Liver (tissue), 8 donors: ENCODE measurements at regions not wholly inside any gene's neighbourhood (a gene's known extent, or its start where the extent isn't known, plus 50 kb on each side); places are given as distances from the start of the nearest gene placed in this dataset.

ENCODE experiments used
- DNase-seq: peaks from one replicate; pipeline ENCODE4 v3.0.0-alpha.2; 2017; ENCODE audit warnings: low spot score
- H3K27ac ChIP-seq, 2 donors: one replicate each; pipeline ENCODE4 v1.7.0; 2013; ENCODE audit warnings: inconsistent platforms in 2 of 2, low read length in 2 of 2, control low read depth in 1 of 2, low read depth in 1 of 2, mild to moderate bottlenecking in 1 of 2
- H3K27me3 ChIP-seq, 4 donors: one replicate each; pipeline versions ENCODE4 v1.6.1 to v1.7.0; 2013; ENCODE audit warnings: low read length in 3 of 4, inconsistent platforms in 1 of 4, mild to moderate bottlenecking in 1 of 4, moderate library complexity in 1 of 4; ENCODE audit not compliant: control insufficient read depth in 4 of 4, insufficient read depth in 4 of 4
- H3K36me3 ChIP-seq, 4 donors: one replicate each; pipeline versions ENCODE4 v1.6.1 to v1.7.0; 2013; ENCODE audit warnings: low read length in 3 of 4, mild to moderate bottlenecking in 3 of 4, low read depth in 1 of 4, moderate library complexity in 1 of 4; ENCODE audit not compliant: control insufficient read depth in 4 of 4, insufficient read depth in 3 of 4
- H3K4me1 ChIP-seq, 4 donors: one replicate each; pipeline versions ENCODE4 v1.6.1 to v1.7.0; 2013; ENCODE audit warnings: low read length in 3 of 4, mild to moderate bottlenecking in 3 of 4, moderate library complexity in 1 of 4; ENCODE audit not compliant: control insufficient read depth in 4 of 4, insufficient read depth in 4 of 4
- H3K4me3 ChIP-seq, 3 donors: one replicate each; pipeline versions ENCODE4 v1.6.1 to v1.7.0; 2013; ENCODE audit warnings: low read length in 3 of 3, control low read depth in 1 of 3, low read depth in 1 of 3, mild to moderate bottlenecking in 1 of 3
- H3K9ac ChIP-seq, 2 donors: one replicate each; pipeline ENCODE4 v1.7.0; 2013; ENCODE audit warnings: low read length in 2 of 2, mild to moderate bottlenecking in 2 of 2, moderate library complexity in 2 of 2, control low read depth in 1 of 2, low read depth in 1 of 2
- H3K9me3 ChIP-seq, 4 donors: one replicate each; pipeline versions ENCODE4 v1.6.1 to v1.7.0; 2013; ENCODE audit warnings: low read length in 3 of 4; ENCODE audit not compliant: control insufficient read depth in 4 of 4
- EGR1 ChIP-seq, 2 donors: IDR thresholded peaks; 2 replicates each; pipeline ENCODE4 v1.6.1; 2016 to 2018; ENCODE audit warnings: antibody characterized with exemption in 2 of 2, low read depth in 2 of 2
- FOXA1 ChIP-seq: IDR thresholded peaks from 2 replicates; pipeline ENCODE4 v1.6.1; 2016; ENCODE audit warnings: antibody characterized with exemption
- FOXA2 ChIP-seq: IDR thresholded peaks from 2 replicates; pipeline ENCODE4 v1.6.1; 2016; ENCODE audit warnings: antibody characterized with exemption
- GABPA ChIP-seq, 2 donors: IDR thresholded peaks in 1 of 2; conservative IDR thresholded peaks in 1 of 2; 2 replicates each; pipeline ENCODE4 v1.6.1; 2016; ENCODE audit warnings: antibody characterized with exemption in 2 of 2, mild to moderate bottlenecking in 1 of 2, moderate library complexity in 1 of 2
- HNF4A ChIP-seq, 2 donors: conservative IDR thresholded peaks; 2 replicates each; pipeline ENCODE4 v1.6.1; 2016; ENCODE audit warnings: antibody characterized with exemption in 2 of 2, mild to moderate bottlenecking in 2 of 2
- HNF4G ChIP-seq: IDR thresholded peaks from 2 replicates; pipeline ENCODE4 v1.6.1; 2016; ENCODE audit warnings: antibody characterized with exemption
- JUND ChIP-seq, 2 donors: IDR thresholded peaks; 2 replicates each; pipeline ENCODE4 v1.6.1; 2016; ENCODE audit warnings: antibody characterized with exemption in 2 of 2
- NR2F2 ChIP-seq: IDR thresholded peaks from 2 replicates; pipeline ENCODE4 v1.6.1; 2016; ENCODE audit warnings: antibody characterized with exemption
- RAD21 ChIP-seq, 2 donors: IDR thresholded peaks; 2 replicates each; pipeline ENCODE4 v1.6.1; 2016; ENCODE audit warnings: antibody characterized with exemption in 2 of 2, mild to moderate bottlenecking in 2 of 2
- RXRA ChIP-seq, 2 donors: IDR thresholded peaks; 2 replicates each; pipeline ENCODE4 v1.6.1; 2017 to 2018; ENCODE audit warnings: antibody characterized with exemption in 2 of 2, mild to moderate bottlenecking in 1 of 2
- SP1 ChIP-seq: IDR thresholded peaks from 2 replicates; pipeline ENCODE4 v1.6.1; 2018; ENCODE audit warnings: antibody characterized with exemption, mild to moderate bottlenecking
- TAF1 ChIP-seq: conservative IDR thresholded peaks from 2 replicates; pipeline ENCODE4 v1.6.1; 2016; ENCODE audit warnings: antibody characterized with exemption, mild to moderate bottlenecking
- YY1 ChIP-seq: IDR thresholded peaks from 2 replicates; pipeline ENCODE4 v1.6.1; 2016; ENCODE audit warnings: antibody characterized with exemption, mild to moderate bottlenecking
- WGBS: extraction: QIAGEN DNeasy Blood & Tissue Kit; methylation state at CpG from one replicate; pipeline ENCODE4 v1.1.7; 2013; 5-methylcytosine and 5-hydroxymethylcytosine counted together
- TF ChIP-seq, protein P1 (sequence below): fragments of 150-350 bp; IDR thresholded peaks from 2 replicates; pipeline ENCODE4 v1.5.1; 2017; ENCODE audit warnings: improper control_type of control experiment, low read depth, low read length; ENCODE audit not compliant: missing input control
- TF ChIP-seq, protein P2 (sequence below): IDR thresholded peaks from 2 replicates; pipeline ENCODE4 v1.6.1; 2016; ENCODE audit warnings: antibody characterized with exemption
- TF ChIP-seq, protein P3 (sequence below): IDR thresholded peaks from 2 replicates; pipeline ENCODE4 v1.6.1; 2016; ENCODE audit warnings: antibody characterized with exemption
- TF ChIP-seq, protein P4 (sequence below): IDR thresholded peaks from 2 replicates; pipeline ENCODE4 v1.6.1; 2016; ENCODE audit warnings: antibody characterized with exemption
- TF ChIP-seq, protein P5 (sequence below): IDR thresholded peaks from 2 replicates; pipeline ENCODE4 v1.6.1; 2016; ENCODE audit warnings: antibody characterized with exemption, mild to moderate bottlenecking
- donor health status: healthy.
- donor health status: healthy.
- donor health status: healthy.
- donor health status: healthy.
- donor health status: healthy.

DNA sequence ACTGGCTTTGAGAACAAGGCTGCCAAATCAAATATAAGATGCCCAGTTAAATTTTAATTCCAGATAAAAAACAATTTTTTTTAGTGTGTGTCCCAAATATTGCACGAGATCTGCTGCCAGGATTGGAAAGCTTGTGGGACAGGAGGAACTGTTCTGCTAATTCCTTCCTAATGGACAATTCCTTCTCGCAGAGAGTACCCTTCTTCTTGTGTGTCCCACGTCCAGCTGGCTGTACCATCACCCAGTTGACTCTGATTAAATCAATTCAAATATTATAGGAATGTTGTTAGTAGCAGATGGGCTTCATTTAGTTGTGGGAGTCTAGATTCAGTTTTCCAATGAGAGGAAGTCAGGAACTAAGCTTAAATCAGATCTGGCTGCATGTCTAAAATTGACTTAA lies 347.9 kb upstream of the ATP10A start (continued):
- TF ChIP-seq, protein P1, sequence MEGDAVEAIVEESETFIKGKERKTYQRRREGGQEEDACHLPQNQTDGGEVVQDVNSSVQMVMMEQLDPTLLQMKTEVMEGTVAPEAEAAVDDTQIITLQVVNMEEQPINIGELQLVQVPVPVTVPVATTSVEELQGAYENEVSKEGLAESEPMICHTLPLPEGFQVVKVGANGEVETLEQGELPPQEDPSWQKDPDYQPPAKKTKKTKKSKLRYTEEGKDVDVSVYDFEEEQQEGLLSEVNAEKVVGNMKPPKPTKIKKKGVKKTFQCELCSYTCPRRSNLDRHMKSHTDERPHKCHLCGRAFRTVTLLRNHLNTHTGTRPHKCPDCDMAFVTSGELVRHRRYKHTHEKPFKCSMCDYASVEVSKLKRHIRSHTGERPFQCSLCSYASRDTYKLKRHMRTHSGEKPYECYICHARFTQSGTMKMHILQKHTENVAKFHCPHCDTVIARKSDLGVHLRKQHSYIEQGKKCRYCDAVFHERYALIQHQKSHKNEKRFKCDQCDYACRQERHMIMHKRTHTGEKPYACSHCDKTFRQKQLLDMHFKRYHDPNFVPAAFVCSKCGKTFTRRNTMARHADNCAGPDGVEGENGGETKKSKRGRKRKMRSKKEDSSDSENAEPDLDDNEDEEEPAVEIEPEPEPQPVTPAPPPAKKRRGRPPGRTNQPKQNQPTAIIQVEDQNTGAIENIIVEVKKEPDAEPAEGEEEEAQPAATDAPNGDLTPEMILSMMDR, result no peak
- TF ChIP-seq RAD21 (IDR thresholded peaks at IDR 0.05) (no peak), EGR1 (IDR thresholded peaks at IDR 0.05; ENCODE audit: low read depth in 2 of 2) (no peak), HNF4G (no peak), TAF1 (no peak), GABPA (IDR thresholded peaks at IDR 0.05 in 1 of 2, conservative IDR thresholded peaks at IDR 0.05 in 1 of 2) (no peak), HNF4A (conservative IDR thresholded peaks at IDR 0.05) (no peak), RXRA (IDR thresholded peaks at IDR 0.05) (no peak)
- TF ChIP-seq, protein P2, sequence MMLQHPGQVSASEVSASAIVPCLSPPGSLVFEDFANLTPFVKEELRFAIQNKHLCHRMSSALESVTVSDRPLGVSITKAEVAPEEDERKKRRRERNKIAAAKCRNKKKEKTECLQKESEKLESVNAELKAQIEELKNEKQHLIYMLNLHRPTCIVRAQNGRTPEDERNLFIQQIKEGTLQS, result no peak
- TF ChIP-seq, protein P3, sequence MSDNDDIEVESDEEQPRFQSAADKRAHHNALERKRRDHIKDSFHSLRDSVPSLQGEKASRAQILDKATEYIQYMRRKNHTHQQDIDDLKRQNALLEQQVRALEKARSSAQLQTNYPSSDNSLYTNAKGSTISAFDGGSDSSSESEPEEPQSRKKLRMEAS, result no peak

DNA sequence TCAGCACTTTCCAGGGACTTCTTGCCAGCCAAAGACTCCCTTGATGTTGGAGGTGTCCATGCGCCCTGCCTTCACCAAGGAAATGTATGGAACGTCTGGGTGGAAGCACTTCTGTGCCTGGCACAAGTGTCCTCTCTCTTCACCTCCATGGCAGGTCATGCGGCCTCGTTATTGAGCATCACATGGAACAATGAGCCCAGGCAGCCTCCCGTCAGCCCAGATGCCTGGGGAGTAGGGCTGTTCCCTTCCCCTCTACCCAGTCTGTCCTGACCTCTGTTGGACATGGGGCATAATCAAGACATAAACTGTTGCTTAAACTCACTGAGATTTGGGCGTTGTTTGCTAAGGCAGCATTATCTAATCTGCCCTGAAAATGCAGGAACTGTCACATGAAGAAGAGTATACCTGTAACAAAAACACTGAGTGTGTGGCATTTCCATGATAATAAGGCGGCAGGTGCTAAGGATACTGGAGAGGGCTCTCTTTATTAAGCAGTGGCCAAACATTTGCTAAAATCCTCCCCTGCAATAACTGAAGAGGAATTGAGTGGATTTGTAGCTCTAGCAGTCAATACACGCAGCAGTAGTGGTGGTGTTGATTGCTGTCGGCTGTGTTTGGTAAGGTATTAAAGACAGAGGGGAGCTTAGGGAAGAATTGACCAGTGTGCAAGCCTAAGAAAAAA lies 338.2 kb upstream of the ATP10A start:
- TF ChIP-seq FOXA2 (no peak), HNF4A (conservative IDR thresholded peaks at IDR 0.05) (no peak), GABPA (IDR thresholded peaks at IDR 0.05 in 1 of 2, conservative IDR thresholded peaks at IDR 0.05 in 1 of 2) (no peak), JUND (IDR thresholded peaks at IDR 0.05) (no peak), YY1 (no peak), SP1 (no peak), TAF1 (no peak), HNF4G (no peak), EGR1 (IDR thresholded peaks at IDR 0.05; ENCODE audit: low read depth in 2 of 2) (no peak), NR2F2 (no peak), RXRA (IDR thresholded peaks at IDR 0.05) (no peak), RAD21 (IDR thresholded peaks at IDR 0.05) (no peak), FOXA1 (no peak)
- TF ChIP-seq, protein P3, result no peak
- TF ChIP-seq, protein P1, result no peak
- TF ChIP-seq, protein P4, sequence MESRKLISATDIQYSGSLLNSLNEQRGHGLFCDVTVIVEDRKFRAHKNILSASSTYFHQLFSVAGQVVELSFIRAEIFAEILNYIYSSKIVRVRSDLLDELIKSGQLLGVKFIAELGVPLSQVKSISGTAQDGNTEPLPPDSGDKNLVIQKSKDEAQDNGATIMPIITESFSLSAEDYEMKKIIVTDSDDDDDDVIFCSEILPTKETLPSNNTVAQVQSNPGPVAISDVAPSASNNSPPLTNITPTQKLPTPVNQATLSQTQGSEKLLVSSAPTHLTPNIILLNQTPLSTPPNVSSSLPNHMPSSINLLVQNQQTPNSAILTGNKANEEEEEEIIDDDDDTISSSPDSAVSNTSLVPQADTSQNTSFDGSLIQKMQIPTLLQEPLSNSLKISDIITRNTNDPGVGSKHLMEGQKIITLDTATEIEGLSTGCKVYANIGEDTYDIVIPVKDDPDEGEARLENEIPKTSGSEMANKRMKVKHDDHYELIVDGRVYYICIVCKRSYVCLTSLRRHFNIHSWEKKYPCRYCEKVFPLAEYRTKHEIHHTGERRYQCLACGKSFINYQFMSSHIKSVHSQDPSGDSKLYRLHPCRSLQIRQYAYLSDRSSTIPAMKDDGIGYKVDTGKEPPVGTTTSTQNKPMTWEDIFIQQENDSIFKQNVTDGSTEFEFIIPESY, result no peak
- TF ChIP-seq, protein P2, result no peak
- TF ChIP-seq, protein P5, sequence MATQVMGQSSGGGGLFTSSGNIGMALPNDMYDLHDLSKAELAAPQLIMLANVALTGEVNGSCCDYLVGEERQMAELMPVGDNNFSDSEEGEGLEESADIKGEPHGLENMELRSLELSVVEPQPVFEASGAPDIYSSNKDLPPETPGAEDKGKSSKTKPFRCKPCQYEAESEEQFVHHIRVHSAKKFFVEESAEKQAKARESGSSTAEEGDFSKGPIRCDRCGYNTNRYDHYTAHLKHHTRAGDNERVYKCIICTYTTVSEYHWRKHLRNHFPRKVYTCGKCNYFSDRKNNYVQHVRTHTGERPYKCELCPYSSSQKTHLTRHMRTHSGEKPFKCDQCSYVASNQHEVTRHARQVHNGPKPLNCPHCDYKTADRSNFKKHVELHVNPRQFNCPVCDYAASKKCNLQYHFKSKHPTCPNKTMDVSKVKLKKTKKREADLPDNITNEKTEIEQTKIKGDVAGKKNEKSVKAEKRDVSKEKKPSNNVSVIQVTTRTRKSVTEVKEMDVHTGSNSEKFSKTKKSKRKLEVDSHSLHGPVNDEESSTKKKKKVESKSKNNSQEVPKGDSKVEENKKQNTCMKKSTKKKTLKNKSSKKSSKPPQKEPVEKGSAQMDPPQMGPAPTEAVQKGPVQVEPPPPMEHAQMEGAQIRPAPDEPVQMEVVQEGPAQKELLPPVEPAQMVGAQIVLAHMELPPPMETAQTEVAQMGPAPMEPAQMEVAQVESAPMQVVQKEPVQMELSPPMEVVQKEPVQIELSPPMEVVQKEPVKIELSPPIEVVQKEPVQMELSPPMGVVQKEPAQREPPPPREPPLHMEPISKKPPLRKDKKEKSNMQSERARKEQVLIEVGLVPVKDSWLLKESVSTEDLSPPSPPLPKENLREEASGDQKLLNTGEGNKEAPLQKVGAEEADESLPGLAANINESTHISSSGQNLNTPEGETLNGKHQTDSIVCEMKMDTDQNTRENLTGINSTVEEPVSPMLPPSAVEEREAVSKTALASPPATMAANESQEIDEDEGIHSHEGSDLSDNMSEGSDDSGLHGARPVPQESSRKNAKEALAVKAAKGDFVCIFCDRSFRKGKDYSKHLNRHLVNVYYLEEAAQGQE, result no peak
- 53% methylated on average over 9 of the region's 9 CpGs for WGBS
- Histone ChIP-seq H3K9me3 (no peaks in the 10 kb centered on the region), H3K4me1 (no peaks in the 10 kb centered on the region), H3K27me3 (no peaks in the 10 kb centered on the region), H3K9ac (no peak overlapping the region), H3K36me3 (no peaks in the 10 kb centered on the region), H3K4me3 (no peak overlapping the region), H3K27ac (no peak overlapping the region)
- no peak for DNase-seq
